ENCODE measurements at regions not wholly inside any gene's neighbourhood (a gene's known extent, or its start where the extent isn't known, plus 50 kb on each side); places are given as distances from the start of the nearest gene placed in this dataset.
A peak's percentile ranks its signal among the peaks of the same experiment; 100 is the strongest.

GRCh38 chr5:120207129-120207528 is 257.0 kb upstream of the PRR16 start:
- DNase-seq (ENCODE audit: extremely low read depth, low read depth), result no peak
- H3K4me3 ChIP-seq (replicated peaks; ENCODE audit: low read depth, low read length), result no peak overlapping the region
- TF ChIP-seq CTCF (IDR thresholded peaks at IDR 0.05; ENCODE audit: low read depth, low read length, missing control alignments), result no peak

DNA sequence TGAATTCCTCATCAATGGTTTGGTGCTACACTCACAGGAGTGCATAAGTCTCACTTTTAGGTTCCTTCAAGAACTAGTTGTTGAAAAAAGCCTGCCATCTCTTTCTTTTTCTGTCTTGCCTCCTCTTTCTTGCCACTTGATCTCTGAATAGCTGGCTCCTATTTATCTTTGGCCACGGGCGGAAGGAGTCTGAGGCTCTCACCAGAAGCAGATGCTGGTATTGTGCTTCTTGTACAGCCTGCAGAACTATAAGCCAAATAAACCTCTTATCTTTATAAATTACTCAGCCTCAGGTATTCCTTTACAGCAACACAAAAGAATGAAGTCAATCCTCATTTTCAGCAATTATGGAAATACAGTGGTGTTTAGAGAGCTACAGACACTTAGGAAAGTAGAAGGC is 247.1 kb upstream of the PRR16 start:
- DNase-seq (ENCODE audit: extremely low read depth, low read depth), result no peak
- no peak for TF ChIP-seq CTCF (IDR thresholded peaks at IDR 0.05; ENCODE audit: low read depth, low read length, missing control alignments)
- no peak overlapping the region for H3K4me3 ChIP-seq (replicated peaks; ENCODE audit: low read depth, low read length)

DNA sequence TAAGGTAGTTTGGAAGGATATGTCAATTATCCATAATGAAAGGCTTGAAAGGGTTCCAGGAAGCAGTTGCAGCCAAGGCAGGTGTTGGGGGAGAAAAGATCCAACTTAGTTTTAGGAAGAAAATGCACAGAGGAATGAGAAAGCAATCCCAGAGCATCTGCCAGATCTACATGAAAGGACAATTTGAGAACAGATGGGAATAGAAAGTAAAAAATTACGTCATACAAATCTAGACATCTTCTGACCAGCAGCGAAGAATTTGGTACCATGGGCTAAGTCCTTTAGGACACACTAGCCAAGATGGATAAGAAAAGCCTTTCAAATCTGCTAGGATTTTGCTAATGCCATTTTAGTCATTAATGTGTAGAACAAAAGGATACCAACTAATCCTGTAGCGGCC is 244.1 kb upstream of the PRR16 start:
- no peak for TF ChIP-seq CTCF (IDR thresholded peaks at IDR 0.05; ENCODE audit: low read depth, low read length, missing control alignments)
- no peak overlapping the region for H3K4me3 ChIP-seq (replicated peaks; ENCODE audit: low read depth, low read length)
- no peak for DNase-seq (ENCODE audit: extremely low read depth, low read depth)

GRCh38 chr5:120225524-120225923 is 238.6 kb upstream of the PRR16 start:
- H3K4me3 ChIP-seq (replicated peaks; ENCODE audit: low read depth, low read length), result no peak overlapping the region
- DNase-seq (ENCODE audit: extremely low read depth, low read depth), result no peak
- TF ChIP-seq CTCF (IDR thresholded peaks at IDR 0.05; ENCODE audit: low read depth, low read length, missing control alignments), result no peak

DNA sequence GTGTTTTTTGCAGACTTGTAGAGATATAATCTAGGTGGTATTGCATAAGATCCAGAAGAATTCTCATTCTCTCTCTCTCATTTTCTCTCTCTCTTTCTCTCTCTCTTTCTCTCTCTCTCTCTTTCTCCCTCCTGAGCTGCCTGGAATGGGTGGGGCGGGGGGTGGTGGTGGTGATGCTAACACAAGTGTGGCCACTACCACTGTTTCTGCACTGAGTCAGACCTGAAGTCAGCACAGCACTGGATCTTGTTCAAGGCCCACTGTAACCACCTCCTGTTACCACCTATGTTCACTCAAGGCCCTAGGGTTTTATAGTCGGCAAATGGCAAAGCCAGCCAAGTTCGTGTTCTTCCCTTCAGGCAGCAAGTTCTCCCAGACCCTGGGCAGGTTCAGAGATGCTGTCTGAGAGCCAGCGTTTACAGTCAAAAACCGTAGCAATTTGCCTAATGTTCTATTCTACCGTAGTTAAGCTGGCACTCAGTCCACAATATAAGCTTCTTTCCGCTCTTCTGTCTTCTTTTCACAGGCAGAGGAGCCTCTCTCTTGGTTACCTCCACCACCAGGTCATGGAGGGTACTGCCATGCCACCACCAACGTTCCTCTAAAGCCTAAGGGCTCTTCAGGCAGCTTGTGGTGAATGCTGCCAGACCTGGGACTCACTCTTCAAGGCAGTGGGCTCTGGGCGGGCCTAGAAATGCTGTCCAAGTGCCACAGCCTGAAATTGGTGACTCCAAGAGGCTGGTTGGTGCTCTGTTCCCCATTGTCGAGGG is 235.7 kb upstream of the PRR16 start:
- no peak overlapping the region for H3K4me3 ChIP-seq (replicated peaks; ENCODE audit: low read depth, low read length)
- peak; percentile 10 for TF ChIP-seq CTCF (IDR thresholded peaks at IDR 0.05; ENCODE audit: low read depth, low read length, missing control alignments)
- DNase-seq (ENCODE audit: extremely low read depth, low read depth), result no peak

DNA sequence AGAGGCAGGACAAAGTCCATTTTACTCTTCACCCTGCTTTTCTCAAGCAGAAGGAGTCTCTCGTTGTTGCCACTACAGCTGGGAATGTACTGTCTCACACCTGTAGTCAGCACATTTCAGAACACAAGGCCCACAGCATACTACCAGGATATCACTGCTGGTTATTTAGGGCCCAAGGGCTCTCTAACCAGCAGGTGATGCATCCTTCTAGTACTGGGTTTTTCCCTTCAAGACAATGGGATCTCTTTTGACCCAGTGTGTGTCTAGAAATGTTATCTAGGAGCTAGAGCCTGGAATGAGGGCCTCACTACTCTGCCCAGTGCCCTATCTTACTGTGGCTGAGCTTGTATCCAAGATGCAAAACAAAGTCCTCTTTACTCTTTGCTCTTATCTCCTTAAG is 235.1 kb upstream of the PRR16 start:
- no peak for DNase-seq (ENCODE audit: extremely low read depth, low read depth)
- no peak for TF ChIP-seq CTCF (IDR thresholded peaks at IDR 0.05; ENCODE audit: low read depth, low read length, missing control alignments)
- H3K4me3 ChIP-seq (replicated peaks; ENCODE audit: low read depth, low read length), result no peak overlapping the region

DNA sequence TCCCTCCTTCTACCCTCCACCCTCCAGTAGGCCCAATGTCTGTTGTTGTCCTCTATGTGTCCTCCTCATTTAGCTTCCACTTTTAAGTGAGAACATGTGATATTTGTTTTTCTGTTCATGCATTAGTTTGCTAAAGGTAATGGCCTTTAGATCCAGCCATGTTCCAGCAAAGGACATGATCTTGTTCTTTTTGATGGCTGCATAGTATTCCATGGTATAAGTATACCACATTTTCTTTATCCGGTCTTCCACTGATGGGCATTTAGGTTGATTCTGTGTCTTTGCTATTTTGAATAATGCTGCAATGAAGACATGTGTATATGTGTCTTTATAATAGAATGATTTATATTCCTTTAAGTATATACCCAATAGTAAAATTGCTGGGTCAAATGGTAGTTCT is 232.5 kb upstream of the PRR16 start:
- no peak overlapping the region for H3K4me3 ChIP-seq (replicated peaks; ENCODE audit: low read depth, low read length)
- DNase-seq (ENCODE audit: extremely low read depth, low read depth), result no peak
- TF ChIP-seq CTCF (IDR thresholded peaks at IDR 0.05; ENCODE audit: low read depth, low read length, missing control alignments), result no peak

Data from HFF-Myc (cell line).